Stimulated activated CD4-positive, alpha-beta T cell treated with anti-CD3 and anti-CD28 coated beads, Interleukin-12 subunit alpha, Interleukin-12 subunit beta, amount 100 ng/mL, for 24 hours (primary cell): ENCODE measurements at regions not wholly inside any gene's neighbourhood (a gene's known extent, or its start where the extent isn't known, plus 50 kb on each side); places are given as distances from the start of the nearest gene placed in this dataset.

Source experiments
- DNase-seq, 2 experiments: peaks; one replicate each; pipeline ENCODE4 v3.0.0-alpha.2; 2020; ENCODE audit warnings: low read depth in 2 of 2

DNA sequence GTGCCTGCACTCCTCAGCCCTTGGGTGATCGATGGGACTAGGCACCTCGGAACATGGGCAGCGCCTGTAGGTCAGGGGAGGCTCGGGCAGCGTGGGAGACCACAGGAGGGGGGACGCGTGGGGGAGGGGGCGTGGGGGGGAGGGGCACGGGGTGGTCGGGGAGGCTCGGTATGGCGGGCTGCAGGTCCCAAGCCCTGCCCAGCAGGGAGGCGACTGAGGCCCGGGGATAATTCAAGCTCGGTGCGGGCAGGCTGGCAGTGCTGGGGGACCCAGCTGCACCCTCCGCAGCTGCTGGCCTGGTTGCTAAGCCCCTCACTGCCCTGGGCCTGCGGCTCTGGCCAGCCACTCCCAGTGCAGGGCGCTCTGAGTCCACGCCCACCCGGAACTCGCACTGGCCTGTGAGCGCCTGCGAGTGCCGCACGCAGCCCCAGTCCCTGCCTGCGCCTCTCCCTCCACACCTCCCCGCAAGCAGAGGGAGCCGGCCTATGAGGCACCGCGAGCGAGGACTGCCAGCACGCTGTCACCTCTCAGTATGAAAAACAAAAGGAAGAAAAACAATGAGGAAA, 1698.3 kb upstream of the RAG2 start:
- DNase-seq = no peak

- no peak for DNase-seq
Measured at GRCh38 chr11:38282718-38283117, 1684.7 kb upstream of the RAG2 start.

- DNase-seq = no peak
Measured at GRCh38 chr11:38278457-38279141, 1680.6 kb upstream of the RAG2 start.

DNA sequence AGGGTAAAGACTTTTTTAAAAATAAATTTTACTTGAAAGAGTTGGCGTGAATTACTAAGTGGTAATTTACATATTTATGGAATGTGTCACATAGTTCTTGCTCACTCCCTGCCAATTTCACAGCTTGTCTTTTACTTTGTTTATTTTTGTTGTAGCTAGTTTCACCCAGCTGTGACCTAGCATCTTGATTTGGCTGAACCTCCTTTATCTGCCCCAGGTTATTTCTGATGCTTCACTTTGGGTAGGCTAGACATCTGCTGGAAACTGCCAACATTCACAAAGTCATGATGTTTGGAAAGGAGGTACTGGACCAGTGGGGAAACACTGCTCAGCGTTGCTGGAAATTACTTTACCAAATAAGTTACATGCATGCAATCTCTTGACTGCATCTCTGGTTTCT, 1676.0 kb upstream of the RAG2 start:
- no peak for DNase-seq

DNA sequence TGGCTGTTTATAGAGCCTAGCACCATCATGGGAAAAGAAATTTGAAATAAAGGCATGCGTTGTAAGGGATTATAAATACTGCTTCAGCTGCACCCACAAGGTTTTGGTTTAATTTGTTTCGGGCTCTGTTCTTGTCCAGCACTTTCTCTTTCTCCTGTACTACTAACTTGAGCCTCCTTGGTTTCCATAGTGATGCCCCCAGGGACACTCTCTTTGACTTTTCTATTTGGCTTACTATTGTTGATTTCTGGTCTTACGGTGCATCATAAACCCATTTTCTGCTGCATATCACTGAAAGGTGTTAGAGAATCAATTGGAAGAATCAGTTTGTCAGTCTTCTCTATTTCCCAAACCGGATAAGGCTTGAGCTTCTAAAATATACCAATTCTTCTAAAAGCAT, 1674.3 kb upstream of the RAG2 start:
- DNase-seq = no peak

DNA sequence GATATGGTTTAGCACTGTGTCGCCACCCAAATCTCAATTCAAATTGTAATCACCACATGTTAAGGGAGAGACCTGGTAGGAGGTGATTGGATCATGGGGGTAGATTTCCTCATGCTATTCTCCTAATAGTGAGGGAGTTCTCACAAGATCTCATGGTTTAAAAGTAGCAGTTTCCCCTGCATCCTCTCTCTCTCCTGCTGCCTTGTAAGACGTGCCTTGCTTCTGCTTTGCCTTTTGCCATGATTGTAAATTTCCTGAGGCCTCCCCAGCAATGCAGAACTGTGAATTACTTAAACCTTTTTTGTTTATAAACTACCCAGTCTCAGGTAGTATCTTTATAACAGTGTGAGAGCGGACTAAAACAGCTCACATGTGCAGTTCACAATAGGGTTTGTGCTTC, 1668.7 kb upstream of the RAG2 start:
- DNase-seq = no peak

- DNase-seq = no peak
Measured at GRCh38 chr11:38256436-38256835, 1658.4 kb upstream of the RAG2 start.

GRCh38 chr11:38254913-38255312, 1656.9 kb upstream of the RAG2 start:
- DNase-seq = no peak

DNA sequence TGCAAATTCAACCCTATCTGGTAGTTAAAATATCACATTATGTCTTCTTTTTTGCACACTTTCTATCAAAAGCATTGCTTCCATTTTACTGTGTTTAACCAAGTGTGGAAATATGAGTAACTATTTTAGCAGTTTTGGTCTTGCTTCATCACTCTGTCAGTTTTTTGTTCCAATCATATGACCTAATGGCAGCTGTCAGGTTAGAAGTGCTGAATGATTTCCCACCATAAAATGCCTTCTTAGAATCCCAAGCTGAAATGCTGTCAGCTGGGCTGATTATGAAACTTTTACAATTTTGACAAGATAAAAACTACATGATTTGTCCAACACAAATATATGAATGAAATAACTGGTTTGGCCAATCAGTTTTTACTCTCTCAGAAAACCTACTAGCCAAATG, 1654.6 kb upstream of the RAG2 start:
- no peak for DNase-seq

DNA sequence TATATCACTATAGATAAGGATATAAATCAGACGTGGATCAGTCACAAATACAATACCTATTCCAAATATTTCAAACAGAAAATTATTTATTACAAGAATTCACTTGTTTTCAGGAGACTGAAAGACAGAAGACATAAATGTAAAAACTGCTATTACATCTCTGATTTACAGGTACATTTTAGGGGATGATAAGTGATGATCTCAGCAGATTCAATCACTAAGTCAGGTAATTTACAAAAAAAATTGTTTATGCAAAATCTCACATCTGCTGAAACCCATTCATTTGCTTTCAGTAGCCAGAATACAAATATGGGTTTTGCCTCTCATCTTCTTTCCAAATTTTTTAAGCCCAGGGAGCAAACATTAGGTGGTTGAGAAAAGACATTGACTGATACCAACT, 1648.4 kb upstream of the RAG2 start:
- DNase-seq = no peak

GRCh38 chr11:38226684-38227083, 1628.6 kb upstream of the RAG2 start:
- no peak for DNase-seq

DNA sequence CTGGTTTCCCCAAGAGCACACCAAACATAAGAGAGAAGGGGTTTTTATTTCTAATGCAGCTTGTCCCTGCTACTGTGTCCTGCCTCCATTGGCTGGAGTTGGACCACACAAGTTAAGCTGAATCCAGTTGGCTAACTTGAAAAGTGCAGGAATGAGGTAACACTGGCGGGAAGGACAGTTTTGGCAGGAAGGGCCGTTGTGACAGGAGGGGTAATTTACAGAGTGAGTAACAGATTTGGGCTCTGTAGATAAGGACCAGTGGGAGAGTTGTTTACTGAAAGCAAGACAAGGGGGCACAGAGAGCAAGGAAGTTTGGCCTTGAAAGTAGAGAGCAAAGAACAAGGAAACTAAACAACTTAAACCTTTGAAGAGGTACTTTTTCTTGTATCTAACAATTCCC, 1623.3 kb upstream of the RAG2 start:
- DNase-seq = no peak

DNA sequence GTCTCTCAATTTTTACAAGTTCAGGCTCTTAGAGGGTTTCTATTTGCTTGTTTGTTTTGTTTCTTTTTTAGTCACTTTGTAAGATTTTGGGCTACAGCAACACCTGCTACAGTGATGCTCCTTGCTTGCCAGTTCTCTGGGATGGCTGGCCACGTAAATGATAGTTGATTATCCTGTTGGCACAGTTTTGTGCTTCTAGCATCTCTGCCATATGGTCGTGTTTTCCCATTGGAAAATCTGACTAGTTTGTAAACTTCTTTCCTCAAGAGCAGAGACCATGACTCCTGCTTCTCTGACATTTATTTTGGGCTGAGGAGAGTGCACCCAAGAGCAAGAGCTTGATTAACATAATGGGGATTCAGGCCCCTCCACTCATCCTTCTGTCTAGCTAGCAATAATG, 1621.6 kb upstream of the RAG2 start:
- no peak for DNase-seq

GRCh38 chr11:38208951-38209350, 1610.9 kb upstream of the RAG2 start:
- no peak for DNase-seq

DNA sequence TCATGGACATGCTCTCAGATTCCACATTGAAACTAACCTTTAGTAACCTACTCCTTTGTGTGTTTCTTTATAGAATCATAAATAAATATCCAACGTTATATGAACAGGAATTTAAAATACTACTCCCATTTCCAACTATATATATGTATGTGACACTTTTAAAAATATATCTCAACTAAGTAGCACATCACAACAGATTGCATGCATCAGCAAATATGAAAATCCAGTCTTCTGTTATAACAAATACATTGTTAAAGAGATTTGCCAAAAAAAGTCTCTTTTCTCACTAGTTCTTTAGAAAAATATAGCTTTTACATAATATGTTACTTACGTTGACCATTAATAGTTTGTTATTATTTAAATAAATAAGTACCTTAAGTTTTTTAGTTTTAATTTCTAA, 1608.6 kb upstream of the RAG2 start:
- no peak for DNase-seq

- no peak for DNase-seq
Measured at GRCh38 chr11:38191101-38191500, 1593.1 kb upstream of the RAG2 start.

DNA sequence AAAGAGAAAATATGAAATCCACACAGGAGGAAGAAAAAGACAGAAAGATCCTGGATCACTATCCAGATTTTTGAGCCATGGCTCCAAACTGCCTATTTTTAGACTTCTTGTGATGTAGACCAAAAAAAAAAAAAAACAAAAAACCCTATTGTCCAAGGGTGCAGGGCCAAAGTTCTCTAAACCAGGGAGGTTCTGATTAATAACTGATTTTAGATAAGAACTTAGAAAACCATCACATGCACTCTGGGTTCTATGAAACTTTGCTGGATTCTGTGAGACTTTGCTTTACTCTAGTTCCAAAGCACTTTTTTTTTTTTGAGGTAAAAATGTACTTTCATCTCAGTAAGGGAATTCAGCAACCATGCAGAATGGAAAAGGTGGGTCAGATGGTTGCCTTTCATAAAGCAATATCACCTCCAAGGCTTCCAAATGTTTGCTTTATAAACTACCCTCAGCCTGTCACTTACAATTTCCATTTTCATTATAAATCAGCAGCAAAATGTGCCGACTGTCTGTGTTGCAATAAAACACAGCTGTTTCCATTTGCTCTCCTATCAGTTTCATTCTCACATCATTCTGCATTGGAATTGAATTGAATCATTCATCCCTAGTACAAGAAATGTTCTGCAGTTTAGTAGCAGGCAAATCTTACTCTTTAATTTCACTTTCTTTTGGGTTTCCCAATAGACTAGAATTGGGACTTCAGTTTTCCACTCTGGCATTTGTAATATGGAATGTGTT, 1584.3 kb upstream of the RAG2 start:
- DNase-seq = no peak

GRCh38 chr11:38176686-38177322, 1578.8 kb upstream of the RAG2 start:
- no peak for DNase-seq

DNA sequence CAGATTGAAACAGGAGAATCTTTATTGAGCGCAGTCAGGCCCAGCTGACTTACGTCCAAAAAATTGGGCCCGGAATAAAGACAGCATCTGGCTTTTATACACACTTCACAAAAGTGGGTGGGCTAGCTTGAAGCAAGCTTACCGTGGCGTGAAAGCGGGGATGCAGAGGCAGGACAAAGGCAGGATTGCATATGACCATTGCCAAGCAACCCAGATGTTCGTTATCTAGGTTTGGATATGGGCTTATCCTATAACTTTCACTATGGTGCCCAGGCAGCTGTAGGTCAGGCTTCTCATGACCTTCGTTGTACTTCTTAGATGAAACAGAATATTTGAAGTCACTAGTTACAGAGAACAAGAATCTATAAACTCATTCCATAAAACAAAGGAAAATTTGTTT, 1575.6 kb upstream of the RAG2 start:
- DNase-seq = no peak

- DNase-seq = no peak
Measured at GRCh38 chr11:38169286-38169685, 1571.2 kb upstream of the RAG2 start.

DNA sequence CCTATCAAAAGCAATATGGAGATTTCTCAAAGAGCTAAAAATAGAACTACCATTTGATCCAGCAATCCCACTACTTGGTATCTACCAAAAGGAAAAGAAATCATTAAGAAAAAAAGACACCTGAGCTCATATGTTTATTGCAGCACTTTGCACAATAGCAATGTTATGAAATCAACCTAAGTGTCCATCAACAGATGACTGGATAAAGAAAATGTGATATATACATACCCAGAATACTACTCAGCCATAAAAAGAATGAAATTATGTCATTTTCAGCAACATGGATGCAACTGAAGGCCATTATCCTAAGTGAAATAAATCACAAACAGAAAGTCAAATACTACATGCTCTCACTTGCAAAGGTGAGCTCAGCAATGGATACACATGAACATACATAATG, 1565.5 kb upstream of the RAG2 start:
- DNase-seq = no peak

DNA sequence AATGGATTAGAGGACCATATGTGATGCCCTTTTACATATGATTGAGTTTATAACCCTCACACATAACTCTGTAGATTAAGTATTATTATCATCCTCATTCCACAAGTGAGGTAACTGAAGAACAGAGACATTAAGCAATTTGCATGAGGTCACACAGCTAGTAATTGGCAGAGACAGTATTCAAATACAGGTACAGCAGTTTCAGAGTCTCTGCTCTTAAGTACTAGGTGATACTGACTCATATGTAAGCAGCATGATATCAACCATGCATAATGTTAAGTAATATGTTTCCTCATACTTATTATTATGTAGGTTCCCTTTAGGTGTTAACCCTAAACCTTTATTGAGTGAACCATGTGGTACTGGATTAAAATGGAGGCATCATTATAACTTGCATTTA, 1562.4 kb upstream of the RAG2 start:
- no peak for DNase-seq

GRCh38 chr11:38159038-38159437, 1561.0 kb upstream of the RAG2 start:
- DNase-seq = no peak
